Breast epithelium (tissue), 3 donors: ENCODE measurements at regions not wholly inside any gene's neighbourhood (a gene's known extent, or its start where the extent isn't known, plus 50 kb on each side); places are given as distances from the start of the nearest gene placed in this dataset.

ENCODE experiments used
- POLR2A ChIP-seq: fragments of 450-650 bp; IDR thresholded peaks from one replicate; pipeline ENCODE4 v1.6.1; 2016; ENCODE audit warnings: antibody characterized with exemption, mild to moderate bottlenecking, moderate library complexity
- POLR2AphosphoS5 ChIP-seq, 3 donors: sonication (generic); formaldehyde crosslinking; IDR thresholded peaks; one replicate each; pipeline ENCODE4 v1.6.1; 2017; ENCODE audit warnings: antibody characterized with exemption in 3 of 3
- TF ChIP-seq, protein P1 (sequence below), 3 donors: fragments of 450-650 bp; IDR thresholded peaks; one replicate each; pipeline ENCODE4 v1.5.1; 2016 to 2017; ENCODE audit warnings: antibody characterized with exemption in 3 of 3, mild to moderate bottlenecking in 3 of 3, moderate library complexity in 3 of 3

GRCh38 chr16:73543331-73543969 is 495.5 kb upstream of the ZFHX3 start:
- TF ChIP-seq, protein P1, sequence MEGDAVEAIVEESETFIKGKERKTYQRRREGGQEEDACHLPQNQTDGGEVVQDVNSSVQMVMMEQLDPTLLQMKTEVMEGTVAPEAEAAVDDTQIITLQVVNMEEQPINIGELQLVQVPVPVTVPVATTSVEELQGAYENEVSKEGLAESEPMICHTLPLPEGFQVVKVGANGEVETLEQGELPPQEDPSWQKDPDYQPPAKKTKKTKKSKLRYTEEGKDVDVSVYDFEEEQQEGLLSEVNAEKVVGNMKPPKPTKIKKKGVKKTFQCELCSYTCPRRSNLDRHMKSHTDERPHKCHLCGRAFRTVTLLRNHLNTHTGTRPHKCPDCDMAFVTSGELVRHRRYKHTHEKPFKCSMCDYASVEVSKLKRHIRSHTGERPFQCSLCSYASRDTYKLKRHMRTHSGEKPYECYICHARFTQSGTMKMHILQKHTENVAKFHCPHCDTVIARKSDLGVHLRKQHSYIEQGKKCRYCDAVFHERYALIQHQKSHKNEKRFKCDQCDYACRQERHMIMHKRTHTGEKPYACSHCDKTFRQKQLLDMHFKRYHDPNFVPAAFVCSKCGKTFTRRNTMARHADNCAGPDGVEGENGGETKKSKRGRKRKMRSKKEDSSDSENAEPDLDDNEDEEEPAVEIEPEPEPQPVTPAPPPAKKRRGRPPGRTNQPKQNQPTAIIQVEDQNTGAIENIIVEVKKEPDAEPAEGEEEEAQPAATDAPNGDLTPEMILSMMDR (IDR thresholded peaks at IDR 0.05): no peak
- TF ChIP-seq POLR2A: no peak
- no peak for TF ChIP-seq POLR2AphosphoS5 (IDR thresholded peaks at IDR 0.05)
